GM23338 (cell line): ENCODE measurements at regions not wholly inside any gene's neighbourhood (a gene's known extent, or its start where the extent isn't known, plus 50 kb on each side); places are given as distances from the start of the nearest gene placed in this dataset.

Source experiments
- ATAC-seq: fragments of 200-7000 bp; cut with Tn5 transposase; 3 replicates; pipeline ENCODE4 v1.9.1; 2020
- DNase-seq: peaks from one replicate; pipeline ENCODE4 v3.0.0-alpha.2; 2015; ENCODE audit warnings: low spot score
- H2AFZ ChIP-seq: fragments of 200-600 bp; sonication (generic); 2 replicates; pipeline ENCODE4 v1.8.0; 2016; ENCODE audit warnings: antibody characterized with exemption, mild to moderate bottlenecking, moderate library complexity
- H3F3A ChIP-seq: fragments of 200-600 bp; sonication (generic); replicated peaks from 2 replicates; pipeline ENCODE4 v1.8.0; 2017; ENCODE audit warnings: antibody characterized with exemption, mixed run types, low read depth
- H3K27ac ChIP-seq: fragments of 200-600 bp; sonication (generic); 2 replicates; pipeline ENCODE4 v1.6.1; 2016; ENCODE audit warnings: low read depth
- H3K27me3 ChIP-seq: fragments of 200-600 bp; sonication (generic); 2 replicates; pipeline ENCODE4 v1.8.0; 2016; ENCODE audit warnings: mild to moderate bottlenecking, mixed run types, moderate library complexity; ENCODE audit not compliant: insufficient read depth
- H3K36me3 ChIP-seq: fragments of 200-600 bp; sonication (generic); 2 replicates; pipeline ENCODE4 v1.8.0; 2016; ENCODE audit warnings: mild to moderate bottlenecking; ENCODE audit not compliant: insufficient read depth
- H3K4me1 ChIP-seq: fragments of 200-600 bp; sonication (generic); 2 replicates; pipeline ENCODE4 v1.8.0; 2016; ENCODE audit warnings: mild to moderate bottlenecking, moderate library complexity; ENCODE audit not compliant: insufficient read depth
- H3K4me2 ChIP-seq: fragments of 200-600 bp; sonication (generic); 2 replicates; pipeline ENCODE4 v1.7.1; 2017; ENCODE audit warnings: mixed run types
- H3K4me3 ChIP-seq: fragments of 200-600 bp; sonication (generic); 2 replicates; pipeline ENCODE4 v1.6.1; 2016; ENCODE audit warnings: mixed run types
- H3K79me2 ChIP-seq: fragments of 200-600 bp; sonication (generic); replicated peaks from 2 replicates; pipeline ENCODE4 v1.8.0; 2017; ENCODE audit warnings: mild to moderate bottlenecking; ENCODE audit not compliant: insufficient read depth
- H3K9me2 ChIP-seq: fragments of 200-600 bp; sonication (generic); 2 replicates; pipeline ENCODE4 v1.8.0; 2017; ENCODE audit not compliant: insufficient read depth
- H4K20me1 ChIP-seq: fragments of 200-600 bp; sonication (generic); replicated peaks from 2 replicates; pipeline ENCODE4 v1.8.0; 2017; ENCODE audit warnings: mild to moderate bottlenecking; ENCODE audit not compliant: insufficient read depth
- H3K27ac Mint-ChIP-seq: 2 replicates; pipeline ENCODE4 v1.8.0; 2020; ENCODE audit warnings: inconsistent platforms, mild to moderate bottlenecking, moderate library complexity, mixed read lengths
- H3K27me3 Mint-ChIP-seq: 3 replicates; pipeline ENCODE4 v1.8.0; 2022; ENCODE audit warnings: low read depth, mild to moderate bottlenecking, moderate library complexity, mixed read lengths, inconsistent platforms; ENCODE audit not compliant: insufficient read depth, poor library complexity
- H3K36me3 Mint-ChIP-seq: 3 replicates; pipeline ENCODE4 v1.8.0; 2021; ENCODE audit warnings: low read depth, mild to moderate bottlenecking, inconsistent platforms, moderate library complexity, mixed read lengths
- H3K4me1 Mint-ChIP-seq: 3 replicates; pipeline ENCODE4 v1.8.0; 2020; ENCODE audit warnings: mild to moderate bottlenecking, inconsistent platforms, mixed read lengths
- H3K4me3 Mint-ChIP-seq: 3 replicates; pipeline ENCODE4 v1.8.0; 2021; ENCODE audit warnings: moderate library complexity, mild to moderate bottlenecking, inconsistent platforms, mixed read lengths
- H3K9me3 Mint-ChIP-seq: 3 replicates; pipeline ENCODE4 v1.8.0; 2020; ENCODE audit warnings: moderate library complexity, mild to moderate bottlenecking, inconsistent platforms, mixed read lengths
- CTCF ChIP-seq, 2 experiments: fragments of 200-600 bp in 1 of 2; sonication (generic) in 1 of 2; conservative IDR thresholded peaks; 2 replicates each; pipeline versions ENCODE4 v1.5.1 to v1.6.1; 2016 to 2017; ENCODE audit warnings: antibody characterized with exemption in 2 of 2, low read depth in 2 of 2, mild to moderate bottlenecking in 2 of 2, moderate library complexity in 1 of 2
- EZH2phosphoT487 ChIP-seq: fragments of 200-600 bp; sonication (generic); IDR thresholded peaks from one replicate; pipeline ENCODE4 v1.8.1; 2018; ENCODE audit warnings: antibody characterized with exemption; ENCODE audit not compliant: unreplicated experiment
- NANOG ChIP-seq: IDR thresholded peaks from 2 replicates; pipeline ENCODE4 v1.6.1; 2016; ENCODE audit warnings: antibody characterized with exemption, borderline replicate concordance
- ZNF114 ChIP-seq: fragments of 250-450 bp; sonication (Bioruptor Pico); IDR thresholded peaks from 2 replicates; pipeline ENCODE4 v1.5.0; 2020; ENCODE audit warnings: mild to moderate bottlenecking, moderate library complexity
- TF ChIP-seq, protein P1 (sequence below): fragments of 250-450 bp; sonication (Bioruptor Pico); IDR thresholded peaks from 2 replicates; pipeline ENCODE4 v1.5.0; 2020; ENCODE audit warnings: mild to moderate bottlenecking, moderate library complexity

- H3K4me3 Mint-ChIP-seq: no peak overlapping the region
- Histone ChIP-seq H2AFZ (no peak overlapping the region), H3K27ac (no peak overlapping the region), H3K36me3 (no peaks in the 10 kb centered on the region), H3K4me3 (no peak overlapping the region), H3K27me3 (no peaks in the 10 kb centered on the region), H4K20me1 (no peaks in the 10 kb centered on the region), H3K79me2 (no peaks in the 10 kb centered on the region), H3K4me1 (no peaks in the 10 kb centered on the region), H3K4me2 (no peak overlapping the region), H3K9me2 (peaks cover 4% of the 10 kb centered on the region; the same call in 1 of the 2 replicates), H3F3A (no peaks in the 10 kb centered on the region)
- no peaks in the 10 kb centered on the region for H3K4me1 Mint-ChIP-seq
- TF ChIP-seq CTCF (conservative IDR thresholded peaks at IDR 0.05; ENCODE audit: low read depth in 2 of 2) (peak; percentile 41 to 57), EZH2phosphoT487 (no peak), NANOG (no peak), ZNF114 (no peak)
- TF ChIP-seq, protein P1, sequence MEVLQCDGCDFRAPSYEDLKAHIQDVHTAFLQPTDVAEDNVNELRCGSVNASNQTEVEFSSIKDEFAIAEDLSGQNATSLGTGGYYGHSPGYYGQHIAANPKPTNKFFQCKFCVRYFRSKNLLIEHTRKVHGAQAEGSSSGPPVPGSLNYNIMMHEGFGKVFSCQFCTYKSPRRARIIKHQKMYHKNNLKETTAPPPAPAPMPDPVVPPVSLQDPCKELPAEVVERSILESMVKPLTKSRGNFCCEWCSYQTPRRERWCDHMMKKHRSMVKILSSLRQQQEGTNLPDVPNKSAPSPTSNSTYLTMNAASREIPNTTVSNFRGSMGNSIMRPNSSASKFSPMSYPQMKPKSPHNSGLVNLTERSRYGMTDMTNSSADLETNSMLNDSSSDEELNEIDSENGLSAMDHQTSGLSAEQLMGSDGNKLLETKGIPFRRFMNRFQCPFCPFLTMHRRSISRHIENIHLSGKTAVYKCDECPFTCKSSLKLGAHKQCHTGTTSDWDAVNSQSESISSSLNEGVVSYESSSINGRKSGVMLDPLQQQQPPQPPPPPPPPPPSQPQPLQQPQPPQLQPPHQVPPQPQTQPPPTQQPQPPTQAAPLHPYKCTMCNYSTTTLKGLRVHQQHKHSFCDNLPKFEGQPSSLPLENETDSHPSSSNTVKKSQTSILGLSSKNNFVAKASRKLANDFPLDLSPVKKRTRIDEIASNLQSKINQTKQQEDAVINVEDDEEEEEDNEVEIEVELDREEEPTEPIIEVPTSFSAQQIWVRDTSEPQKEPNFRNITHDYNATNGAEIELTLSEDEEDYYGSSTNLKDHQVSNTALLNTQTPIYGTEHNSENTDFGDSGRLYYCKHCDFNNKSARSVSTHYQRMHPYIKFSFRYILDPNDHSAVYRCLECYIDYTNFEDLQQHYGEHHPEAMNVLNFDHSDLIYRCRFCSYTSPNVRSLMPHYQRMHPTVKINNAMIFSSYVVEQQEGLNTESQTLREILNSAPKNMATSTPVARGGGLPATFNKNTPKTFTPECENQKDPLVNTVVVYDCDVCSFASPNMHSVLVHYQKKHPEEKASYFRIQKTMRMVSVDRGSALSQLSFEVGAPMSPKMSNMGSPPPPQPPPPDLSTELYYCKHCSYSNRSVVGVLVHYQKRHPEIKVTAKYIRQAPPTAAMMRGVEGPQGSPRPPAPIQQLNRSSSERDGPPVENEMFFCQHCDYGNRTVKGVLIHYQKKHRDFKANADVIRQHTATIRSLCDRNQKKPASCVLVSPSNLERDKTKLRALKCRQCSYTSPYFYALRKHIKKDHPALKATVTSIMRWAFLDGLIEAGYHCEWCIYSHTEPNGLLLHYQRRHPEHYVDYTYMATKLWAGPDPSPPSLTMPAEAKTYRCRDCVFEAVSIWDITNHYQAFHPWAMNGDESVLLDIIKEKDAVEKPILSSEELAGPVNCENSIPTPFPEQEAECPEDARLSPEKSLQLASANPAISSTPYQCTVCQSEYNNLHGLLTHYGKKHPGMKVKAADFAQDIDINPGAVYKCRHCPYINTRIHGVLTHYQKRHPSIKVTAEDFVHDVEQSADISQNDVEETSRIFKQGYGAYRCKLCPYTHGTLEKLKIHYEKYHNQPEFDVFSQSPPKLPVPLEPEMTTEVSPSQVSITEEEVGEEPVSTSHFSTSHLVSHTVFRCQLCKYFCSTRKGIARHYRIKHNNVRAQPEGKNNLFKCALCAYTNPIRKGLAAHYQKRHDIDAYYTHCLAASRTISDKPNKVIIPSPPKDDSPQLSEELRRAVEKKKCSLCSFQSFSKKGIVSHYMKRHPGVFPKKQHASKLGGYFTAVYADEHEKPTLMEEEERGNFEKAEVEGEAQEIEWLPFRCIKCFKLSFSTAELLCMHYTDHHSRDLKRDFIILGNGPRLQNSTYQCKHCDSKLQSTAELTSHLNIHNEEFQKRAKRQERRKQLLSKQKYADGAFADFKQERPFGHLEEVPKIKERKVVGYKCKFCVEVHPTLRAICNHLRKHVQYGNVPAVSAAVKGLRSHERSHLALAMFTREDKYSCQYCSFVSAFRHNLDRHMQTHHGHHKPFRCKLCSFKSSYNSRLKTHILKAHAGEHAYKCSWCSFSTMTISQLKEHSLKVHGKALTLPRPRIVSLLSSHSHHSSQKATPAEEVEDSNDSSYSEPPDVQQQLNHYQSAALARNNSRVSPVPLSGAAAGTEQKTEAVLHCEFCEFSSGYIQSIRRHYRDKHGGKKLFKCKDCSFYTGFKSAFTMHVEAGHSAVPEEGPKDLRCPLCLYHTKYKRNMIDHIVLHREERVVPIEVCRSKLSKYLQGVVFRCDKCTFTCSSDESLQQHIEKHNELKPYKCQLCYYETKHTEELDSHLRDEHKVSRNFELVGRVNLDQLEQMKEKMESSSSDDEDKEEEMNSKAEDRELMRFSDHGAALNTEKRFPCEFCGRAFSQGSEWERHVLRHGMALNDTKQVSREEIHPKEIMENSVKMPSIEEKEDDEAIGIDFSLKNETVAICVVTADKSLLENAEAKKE (CRISPR knock-in tag): no peak
- peaks cover 80% of the 10 kb centered on the region for H3K9me3 Mint-ChIP-seq
- H3K36me3 Mint-ChIP-seq: no peaks in the 10 kb centered on the region; the same call in 2 of the 3 replicates
- ATAC-seq (peak; percentile 32; the same call in 1 of the 3 replicates), DNase-seq (peak; percentile 27)
- no peak overlapping the region for H3K27ac Mint-ChIP-seq
- H3K27me3 Mint-ChIP-seq: no peaks in the 10 kb centered on the region
These were observed 336.8 kb upstream of the MON1B start for GRCh38 chr16:76854234-76854633.
